ENCODE measurements at regions not wholly inside any gene's neighbourhood (a gene's known extent, or its start where the extent isn't known, plus 50 kb on each side); places are given as distances from the start of the nearest gene placed in this dataset.

DNA sequence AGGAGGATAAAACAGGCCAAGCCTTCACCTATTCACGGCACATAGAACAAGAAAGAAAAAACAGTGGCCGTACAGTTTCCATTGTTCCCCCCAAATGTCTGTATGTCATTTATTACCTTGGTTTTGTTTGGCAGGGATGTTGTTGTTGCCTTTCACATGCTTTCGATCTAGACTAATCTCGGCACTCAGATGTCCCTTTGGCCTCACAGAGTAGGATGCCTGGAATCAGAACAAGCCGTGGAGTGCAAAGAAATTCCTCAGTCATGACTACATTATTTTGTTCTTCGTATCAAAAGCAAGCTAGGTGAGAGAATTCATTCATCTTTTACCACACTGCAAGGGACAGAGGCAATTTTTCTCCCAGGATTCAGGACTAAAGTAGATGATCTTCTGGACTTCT lies 106.9 kb downstream of the SMIM20 start:
- TF ChIP-seq EGR1 (IDR thresholded peaks at IDR 0.05; ENCODE audit: low read depth in 2 of 2), result no peak
- no peak for TF ChIP-seq MAX (IDR thresholded peaks at IDR 0.05)
- TF ChIP-seq, protein P1, sequence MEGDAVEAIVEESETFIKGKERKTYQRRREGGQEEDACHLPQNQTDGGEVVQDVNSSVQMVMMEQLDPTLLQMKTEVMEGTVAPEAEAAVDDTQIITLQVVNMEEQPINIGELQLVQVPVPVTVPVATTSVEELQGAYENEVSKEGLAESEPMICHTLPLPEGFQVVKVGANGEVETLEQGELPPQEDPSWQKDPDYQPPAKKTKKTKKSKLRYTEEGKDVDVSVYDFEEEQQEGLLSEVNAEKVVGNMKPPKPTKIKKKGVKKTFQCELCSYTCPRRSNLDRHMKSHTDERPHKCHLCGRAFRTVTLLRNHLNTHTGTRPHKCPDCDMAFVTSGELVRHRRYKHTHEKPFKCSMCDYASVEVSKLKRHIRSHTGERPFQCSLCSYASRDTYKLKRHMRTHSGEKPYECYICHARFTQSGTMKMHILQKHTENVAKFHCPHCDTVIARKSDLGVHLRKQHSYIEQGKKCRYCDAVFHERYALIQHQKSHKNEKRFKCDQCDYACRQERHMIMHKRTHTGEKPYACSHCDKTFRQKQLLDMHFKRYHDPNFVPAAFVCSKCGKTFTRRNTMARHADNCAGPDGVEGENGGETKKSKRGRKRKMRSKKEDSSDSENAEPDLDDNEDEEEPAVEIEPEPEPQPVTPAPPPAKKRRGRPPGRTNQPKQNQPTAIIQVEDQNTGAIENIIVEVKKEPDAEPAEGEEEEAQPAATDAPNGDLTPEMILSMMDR (IDR thresholded peaks at IDR 0.05; ENCODE audit: low read depth, low read length, missing input control), result no peak
- no peak for TF ChIP-seq FOXA1 (IDR thresholded peaks at IDR 0.05)
- TF ChIP-seq RXRA (IDR thresholded peaks at IDR 0.05), result no peak
- no peak for TF ChIP-seq JUND (IDR thresholded peaks at IDR 0.05)
- no peak for TF ChIP-seq GABPA (IDR thresholded peaks at IDR 0.05 in 1 of 2, conservative IDR thresholded peaks at IDR 0.05 in 1 of 2)
- TF ChIP-seq TAF1 (conservative IDR thresholded peaks at IDR 0.05), result no peak
- TF ChIP-seq HNF4G (IDR thresholded peaks at IDR 0.05), result no peak
- TF ChIP-seq, protein P2, sequence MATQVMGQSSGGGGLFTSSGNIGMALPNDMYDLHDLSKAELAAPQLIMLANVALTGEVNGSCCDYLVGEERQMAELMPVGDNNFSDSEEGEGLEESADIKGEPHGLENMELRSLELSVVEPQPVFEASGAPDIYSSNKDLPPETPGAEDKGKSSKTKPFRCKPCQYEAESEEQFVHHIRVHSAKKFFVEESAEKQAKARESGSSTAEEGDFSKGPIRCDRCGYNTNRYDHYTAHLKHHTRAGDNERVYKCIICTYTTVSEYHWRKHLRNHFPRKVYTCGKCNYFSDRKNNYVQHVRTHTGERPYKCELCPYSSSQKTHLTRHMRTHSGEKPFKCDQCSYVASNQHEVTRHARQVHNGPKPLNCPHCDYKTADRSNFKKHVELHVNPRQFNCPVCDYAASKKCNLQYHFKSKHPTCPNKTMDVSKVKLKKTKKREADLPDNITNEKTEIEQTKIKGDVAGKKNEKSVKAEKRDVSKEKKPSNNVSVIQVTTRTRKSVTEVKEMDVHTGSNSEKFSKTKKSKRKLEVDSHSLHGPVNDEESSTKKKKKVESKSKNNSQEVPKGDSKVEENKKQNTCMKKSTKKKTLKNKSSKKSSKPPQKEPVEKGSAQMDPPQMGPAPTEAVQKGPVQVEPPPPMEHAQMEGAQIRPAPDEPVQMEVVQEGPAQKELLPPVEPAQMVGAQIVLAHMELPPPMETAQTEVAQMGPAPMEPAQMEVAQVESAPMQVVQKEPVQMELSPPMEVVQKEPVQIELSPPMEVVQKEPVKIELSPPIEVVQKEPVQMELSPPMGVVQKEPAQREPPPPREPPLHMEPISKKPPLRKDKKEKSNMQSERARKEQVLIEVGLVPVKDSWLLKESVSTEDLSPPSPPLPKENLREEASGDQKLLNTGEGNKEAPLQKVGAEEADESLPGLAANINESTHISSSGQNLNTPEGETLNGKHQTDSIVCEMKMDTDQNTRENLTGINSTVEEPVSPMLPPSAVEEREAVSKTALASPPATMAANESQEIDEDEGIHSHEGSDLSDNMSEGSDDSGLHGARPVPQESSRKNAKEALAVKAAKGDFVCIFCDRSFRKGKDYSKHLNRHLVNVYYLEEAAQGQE (IDR thresholded peaks at IDR 0.05), result no peak

All from liver (tissue), 3 donors.